ENCODE measurements at regions not wholly inside any gene's neighbourhood (a gene's known extent, or its start where the extent isn't known, plus 50 kb on each side); places are given as distances from the start of the nearest gene placed in this dataset.
A peak's percentile ranks its signal among the peaks of the same experiment; 100 is the strongest.

- Histone ChIP-seq H3K27me3 (ENCODE audit: control insufficient read depth in 1 of 2, insufficient read depth in 2 of 2, low read length in 2 of 2) (peaks cover 14 to 17% of the 10 kb centered on the region in 2 donors), H3K9me3 (ENCODE audit: control insufficient read depth in 1 of 2, low read length in 2 of 2) (no peaks in the 10 kb centered on the region), H3K4me1 (ENCODE audit: control insufficient read depth in 1 of 2, insufficient read depth in 2 of 2, low read length in 2 of 2) (peaks cover 0 to 7% of the 10 kb centered on the region in 2 donors), H3K36me3 (ENCODE audit: control insufficient read depth in 1 of 2, insufficient read depth in 2 of 2, low read length in 2 of 2) (no peaks in the 10 kb centered on the region), H3K9ac (ENCODE audit: low read depth in 1 of 2, low read length in 2 of 2) (no peak overlapping the region), H3K4me3 (ENCODE audit: low read depth in 1 of 2, low read length in 2 of 2) (no peak overlapping the region), H3K27ac (ENCODE audit: low read depth, low read length) (no peak overlapping the region)
Measured at GRCh38 chr18:46329736-46330246, 225.6 kb downstream of the HAUS1 start.

- Histone ChIP-seq H3K36me3 (ENCODE audit: control insufficient read depth in 1 of 2, insufficient read depth in 2 of 2, low read length in 2 of 2) (no peaks in the 10 kb centered on the region), H3K4me1 (ENCODE audit: control insufficient read depth in 1 of 2, insufficient read depth in 2 of 2, low read length in 2 of 2) (peaks cover 0 to 12% of the 10 kb centered on the region in 2 donors), H3K4me3 (ENCODE audit: low read depth in 1 of 2, low read length in 2 of 2) (no peak overlapping the region), H3K27me3 (ENCODE audit: control insufficient read depth in 1 of 2, insufficient read depth in 2 of 2, low read length in 2 of 2) (peaks cover 26 to 27% of the 10 kb centered on the region in 2 donors), H3K9ac (ENCODE audit: low read depth in 1 of 2, low read length in 2 of 2) (no peak overlapping the region), H3K9me3 (ENCODE audit: control insufficient read depth in 1 of 2, low read length in 2 of 2) (no peaks in the 10 kb centered on the region), H3K27ac (ENCODE audit: low read depth, low read length) (no peak overlapping the region)
Measured at GRCh38 chr18:46331316-46331715, 227.1 kb downstream of the HAUS1 start.

GRCh38 chr18:46332286-46332801 is 228.2 kb downstream of the HAUS1 start:
- Histone ChIP-seq H3K27me3 (ENCODE audit: control insufficient read depth in 1 of 2, insufficient read depth in 2 of 2, low read length in 2 of 2) (peaks cover 27 to 32% of the 10 kb centered on the region in 2 donors), H3K9me3 (ENCODE audit: control insufficient read depth in 1 of 2, low read length in 2 of 2) (no peaks in the 10 kb centered on the region), H3K4me1 (ENCODE audit: control insufficient read depth in 1 of 2, insufficient read depth in 2 of 2, low read length in 2 of 2) (peaks cover 0 to 12% of the 10 kb centered on the region in 2 donors), H3K9ac (ENCODE audit: low read depth in 1 of 2, low read length in 2 of 2) (no peak overlapping the region), H3K36me3 (ENCODE audit: control insufficient read depth in 1 of 2, insufficient read depth in 2 of 2, low read length in 2 of 2) (no peaks in the 10 kb centered on the region), H3K4me3 (ENCODE audit: low read depth in 1 of 2, low read length in 2 of 2) (no peak overlapping the region), H3K27ac (ENCODE audit: low read depth, low read length) (no peak overlapping the region)

- H3K9ac ChIP-seq (ENCODE audit: low read depth in 1 of 2, low read length in 2 of 2): no peak overlapping the region
- H3K9me3 ChIP-seq (ENCODE audit: control insufficient read depth in 1 of 2, low read length in 2 of 2): no peaks in the 10 kb centered on the region
- H3K27ac ChIP-seq (ENCODE audit: low read depth, low read length): no peak overlapping the region
- peak overlapping the region in 1 of 2 donors; percentile 54 for H3K4me3 ChIP-seq (ENCODE audit: low read depth in 1 of 2, low read length in 2 of 2)
- peaks cover 0 to 12% of the 10 kb centered on the region in 2 donors for H3K4me1 ChIP-seq (ENCODE audit: control insufficient read depth in 1 of 2, insufficient read depth in 2 of 2, low read length in 2 of 2)
- peaks cover 27 to 35% of the 10 kb centered on the region in 2 donors for H3K27me3 ChIP-seq (ENCODE audit: control insufficient read depth in 1 of 2, insufficient read depth in 2 of 2, low read length in 2 of 2)
- H3K36me3 ChIP-seq (ENCODE audit: control insufficient read depth in 1 of 2, insufficient read depth in 2 of 2, low read length in 2 of 2): no peaks in the 10 kb centered on the region
Measured at GRCh38 chr18:46332921-46333341, 228.7 kb downstream of the HAUS1 start.

GRCh38 chr18:46333431-46334135 is 229.4 kb downstream of the HAUS1 start:
- Histone ChIP-seq H3K4me1 (ENCODE audit: control insufficient read depth in 1 of 2, insufficient read depth in 2 of 2, low read length in 2 of 2) (peaks cover 0 to 12% of the 10 kb centered on the region in 2 donors), H3K27ac (ENCODE audit: low read depth, low read length) (no peak overlapping the region), H3K36me3 (ENCODE audit: control insufficient read depth in 1 of 2, insufficient read depth in 2 of 2, low read length in 2 of 2) (no peaks in the 10 kb centered on the region), H3K4me3 (ENCODE audit: low read depth in 1 of 2, low read length in 2 of 2) (peak overlapping the region; percentile 38 to 54), H3K9ac (ENCODE audit: low read depth in 1 of 2, low read length in 2 of 2) (no peak overlapping the region), H3K27me3 (ENCODE audit: control insufficient read depth in 1 of 2, insufficient read depth in 2 of 2, low read length in 2 of 2) (peaks cover 30 to 40% of the 10 kb centered on the region in 2 donors), H3K9me3 (ENCODE audit: control insufficient read depth in 1 of 2, low read length in 2 of 2) (no peaks in the 10 kb centered on the region)

- peaks cover 0 to 12% of the 10 kb centered on the region in 2 donors for H3K4me1 ChIP-seq (ENCODE audit: control insufficient read depth in 1 of 2, insufficient read depth in 2 of 2, low read length in 2 of 2)
- H3K27me3 ChIP-seq (ENCODE audit: control insufficient read depth in 1 of 2, insufficient read depth in 2 of 2, low read length in 2 of 2): peaks cover 30 to 40% of the 10 kb centered on the region in 2 donors
- no peak overlapping the region for H3K27ac ChIP-seq (ENCODE audit: low read depth, low read length)
Measured at GRCh38 chr18:46334868-46335281, 230.7 kb downstream of the HAUS1 start.

GRCh38 chr18:46335534-46336101 is 231.4 kb downstream of the HAUS1 start:
- H3K4me3 ChIP-seq (ENCODE audit: low read depth in 1 of 2, low read length in 2 of 2): no peak overlapping the region
- no peaks in the 10 kb centered on the region for H3K36me3 ChIP-seq (ENCODE audit: control insufficient read depth in 1 of 2, insufficient read depth in 2 of 2, low read length in 2 of 2)
- peaks cover 32 to 40% of the 10 kb centered on the region in 2 donors for H3K27me3 ChIP-seq (ENCODE audit: control insufficient read depth in 1 of 2, insufficient read depth in 2 of 2, low read length in 2 of 2)
- H3K4me1 ChIP-seq (ENCODE audit: control insufficient read depth in 1 of 2, insufficient read depth in 2 of 2, low read length in 2 of 2): peaks cover 0 to 12% of the 10 kb centered on the region in 2 donors
- H3K9ac ChIP-seq (ENCODE audit: low read depth in 1 of 2, low read length in 2 of 2): no peak overlapping the region
- H3K27ac ChIP-seq (ENCODE audit: low read depth, low read length): no peak overlapping the region
- no peaks in the 10 kb centered on the region for H3K9me3 ChIP-seq (ENCODE audit: control insufficient read depth in 1 of 2, low read length in 2 of 2)

More at GRCh38 chr18:46334868-46335281, 230.7 kb downstream of the HAUS1 start:
- Histone ChIP-seq H3K9me3 (ENCODE audit: control insufficient read depth in 1 of 2, low read length in 2 of 2) (no peaks in the 10 kb centered on the region), H3K36me3 (ENCODE audit: control insufficient read depth in 1 of 2, insufficient read depth in 2 of 2, low read length in 2 of 2) (no peaks in the 10 kb centered on the region), H3K4me3 (ENCODE audit: low read depth in 1 of 2, low read length in 2 of 2) (no peak overlapping the region), H3K9ac (ENCODE audit: low read depth in 1 of 2, low read length in 2 of 2) (no peak overlapping the region)

- Histone ChIP-seq H3K36me3 (ENCODE audit: control insufficient read depth in 1 of 2, insufficient read depth in 2 of 2, low read length in 2 of 2) (no peaks in the 10 kb centered on the region), H3K9me3 (ENCODE audit: control insufficient read depth in 1 of 2, low read length in 2 of 2) (no peaks in the 10 kb centered on the region), H3K4me3 (ENCODE audit: low read depth in 1 of 2, low read length in 2 of 2) (no peak overlapping the region), H3K27me3 (ENCODE audit: control insufficient read depth in 1 of 2, insufficient read depth in 2 of 2, low read length in 2 of 2) (peaks cover 31 to 40% of the 10 kb centered on the region in 2 donors), H3K27ac (ENCODE audit: low read depth, low read length) (no peak overlapping the region), H3K4me1 (ENCODE audit: control insufficient read depth in 1 of 2, insufficient read depth in 2 of 2, low read length in 2 of 2) (peaks cover 0 to 12% of the 10 kb centered on the region in 2 donors), H3K9ac (ENCODE audit: low read depth in 1 of 2, low read length in 2 of 2) (no peak overlapping the region)
Measured at GRCh38 chr18:46336278-46337111, 232.3 kb downstream of the HAUS1 start.

GRCh38 chr18:46337271-46337670 is 233.1 kb downstream of the HAUS1 start:
- Histone ChIP-seq H3K9me3 (ENCODE audit: control insufficient read depth in 1 of 2, low read length in 2 of 2) (no peaks in the 10 kb centered on the region), H3K27me3 (ENCODE audit: control insufficient read depth in 1 of 2, insufficient read depth in 2 of 2, low read length in 2 of 2) (peaks cover 31 to 40% of the 10 kb centered on the region in 2 donors), H3K9ac (ENCODE audit: low read depth in 1 of 2, low read length in 2 of 2) (no peak overlapping the region), H3K4me3 (ENCODE audit: low read depth in 1 of 2, low read length in 2 of 2) (no peak overlapping the region), H3K36me3 (ENCODE audit: control insufficient read depth in 1 of 2, insufficient read depth in 2 of 2, low read length in 2 of 2) (no peaks in the 10 kb centered on the region), H3K4me1 (ENCODE audit: control insufficient read depth in 1 of 2, insufficient read depth in 2 of 2, low read length in 2 of 2) (peaks cover 0 to 12% of the 10 kb centered on the region in 2 donors), H3K27ac (ENCODE audit: low read depth, low read length) (no peak overlapping the region)

All from duodenal mucosa (tissue), 2 donors.